Neuronal stem cell (in vitro differentiated cells): ENCODE measurements at regions not wholly inside any gene's neighbourhood (a gene's known extent, or its start where the extent isn't known, plus 50 kb on each side); places are given as distances from the start of the nearest gene placed in this dataset.
"Not testable (repeated sequence)": the region's sequence is repeated elsewhere in the genome, so short reads cannot be mapped to it uniquely, and the experiment has no call there.

ENCODE experiments used
- DNase-seq: peaks from one replicate; pipeline ENCODE4 v3.0.0-alpha.2; 2013; ENCODE audit warnings: low spot score
- H2AFZ ChIP-seq: one replicate; pipeline ENCODE4 v1.6.1; 2013; ENCODE audit warnings: mild to moderate bottlenecking, low read length, inconsistent platforms
- H2AK5ac ChIP-seq: 2 replicates; pipeline ENCODE4 v1.6.1; 2013; ENCODE audit warnings: low read depth, mild to moderate bottlenecking, inconsistent platforms, low read length, moderate library complexity, mixed read lengths
- H2BK120ac ChIP-seq: 2 replicates; pipeline ENCODE4 v1.6.1; 2013; ENCODE audit warnings: low read depth, mild to moderate bottlenecking, inconsistent platforms, low read length, moderate library complexity, mixed read lengths
- H2BK12ac ChIP-seq: one replicate; pipeline ENCODE4 v1.6.1; 2013; ENCODE audit warnings: low read length, inconsistent platforms
- H2BK15ac ChIP-seq: 2 replicates; pipeline ENCODE4 v1.6.1; 2013; ENCODE audit warnings: mild to moderate bottlenecking, low read length, inconsistent platforms, mixed read lengths
- H2BK5ac ChIP-seq: one replicate; pipeline ENCODE4 v1.6.1; 2013; ENCODE audit warnings: inconsistent platforms, mild to moderate bottlenecking, low read length, moderate library complexity
- H3K14ac ChIP-seq: one replicate; pipeline ENCODE4 v1.6.1; 2013; ENCODE audit warnings: low read length, inconsistent platforms
- H3K18ac ChIP-seq: 2 replicates; pipeline ENCODE4 v1.6.1; 2013; ENCODE audit warnings: low read length, inconsistent platforms
- H3K23ac ChIP-seq: 2 replicates; pipeline ENCODE4 v1.6.1; 2013; ENCODE audit warnings: low read depth, mild to moderate bottlenecking, mixed read lengths, low read length, inconsistent platforms; ENCODE audit not compliant: poor library complexity
- H3K27ac ChIP-seq: replicated peaks from 3 replicates; pipeline ENCODE4 v1.5.1; 2013; ENCODE audit warnings: low read length, inconsistent platforms
- H3K27me3 ChIP-seq, 3 experiments: 2 replicates each; pipeline ENCODE4 v1.6.1; 2013; ENCODE audit warnings: low read length in 3 of 3, mild to moderate bottlenecking in 2 of 3, inconsistent platforms in 1 of 3, low read depth in 1 of 3, mixed read lengths in 1 of 3, moderate library complexity in 1 of 3; ENCODE audit not compliant: control insufficient read depth in 3 of 3, insufficient read depth in 3 of 3
- H3K36me3 ChIP-seq, 2 donors: replicated peaks in 1 of 2; 2 replicates each; pipeline ENCODE4 v1.6.1; 2013; ENCODE audit warnings: low read length in 2 of 2; ENCODE audit not compliant: control insufficient read depth in 2 of 2, insufficient read depth in 2 of 2
- H3K4ac ChIP-seq: 2 replicates; pipeline ENCODE4 v1.6.1; 2013; ENCODE audit warnings: inconsistent platforms, mild to moderate bottlenecking, low read length, moderate library complexity
- H3K4me1 ChIP-seq, 2 donors: 1 replicate in 1 of 2; 2 replicates in 1 of 2; pipeline ENCODE4 v1.6.1; 2013; ENCODE audit warnings: low read length in 2 of 2, low read depth in 1 of 2; ENCODE audit not compliant: control insufficient read depth in 2 of 2, insufficient read depth in 1 of 2
- H3K4me2 ChIP-seq: one replicate; pipeline ENCODE4 v1.6.1; 2013; ENCODE audit warnings: mild to moderate bottlenecking, low read length, inconsistent platforms; ENCODE audit not compliant: insufficient read depth, poor library complexity, severe bottlenecking
- H3K4me3 ChIP-seq, 2 donors: 2 replicates each; pipeline ENCODE4 v1.5.1; 2013; ENCODE audit warnings: low read length in 2 of 2, mild to moderate bottlenecking in 2 of 2, inconsistent platforms in 1 of 2, moderate library complexity in 1 of 2
- H3K79me1 ChIP-seq: one replicate; pipeline ENCODE4 v1.6.1; 2013; ENCODE audit warnings: low read depth, mild to moderate bottlenecking, inconsistent platforms, low read length, moderate library complexity
- H3K9ac ChIP-seq: one replicate; pipeline ENCODE4 v1.6.1; 2013; ENCODE audit warnings: mild to moderate bottlenecking, low read depth, low read length, inconsistent platforms; ENCODE audit not compliant: poor library complexity
- H3K9me3 ChIP-seq, 2 donors: replicated peaks in 1 of 2; 2 replicates each; pipeline versions ENCODE3 to v1.6.1; 2013; ENCODE audit warnings: low read length in 2 of 2, mild to moderate bottlenecking in 2 of 2, inconsistent platforms in 1 of 2, low read depth in 1 of 2, mixed read lengths in 1 of 2, moderate library complexity in 1 of 2; ENCODE audit not compliant: control insufficient read depth in 2 of 2, insufficient read depth in 1 of 2
- H4K8ac ChIP-seq: one replicate; pipeline ENCODE4 v1.6.1; 2013; ENCODE audit warnings: low read depth, mild to moderate bottlenecking, inconsistent platforms, low read length, moderate library complexity
- H4K91ac ChIP-seq: one replicate; pipeline ENCODE4 v1.6.1; 2013; ENCODE audit warnings: low read length, low read depth, mild to moderate bottlenecking, inconsistent platforms; ENCODE audit not compliant: poor library complexity
- WGBS, 2 donors: extraction: QIAGEN DNeasy Blood & Tissue Kit; methylation state at CpG; one replicate each; pipeline ENCODE4 v1.1.7; 2013; ENCODE audit warnings: missing lambda C conversion rate in 2 of 2, mixed read lengths in 1 of 2; ENCODE audit not compliant: insufficient read length in 2 of 2, insufficient replicate concordance in 1 of 2; ENCODE audit errors: extremely low coverage in 2 of 2; 5-methylcytosine and 5-hydroxymethylcytosine counted together

DNA sequence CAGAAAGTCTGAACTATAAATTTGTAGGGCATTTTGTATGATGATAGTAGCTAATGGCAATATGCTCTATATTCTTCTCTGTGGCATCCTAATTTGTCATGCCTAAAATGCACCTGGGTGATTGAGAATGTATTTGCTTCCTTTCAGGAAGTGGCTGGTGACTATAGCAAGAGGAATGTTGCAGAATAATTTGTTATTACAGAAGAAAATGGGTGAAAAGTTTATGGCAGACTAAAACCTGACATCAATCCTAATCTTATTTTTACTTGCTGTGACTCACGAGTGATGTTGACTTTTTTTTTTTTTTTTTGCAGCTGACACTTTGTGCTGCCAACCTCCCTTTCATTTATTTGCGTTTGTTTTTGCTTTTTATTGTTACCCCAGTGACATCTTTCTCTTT, 141.1 kb downstream of the MSL3 start:
- no peak overlapping the region for H2BK5ac ChIP-seq
- H3K14ac ChIP-seq: no peak overlapping the region
- no peak overlapping the region for H4K91ac ChIP-seq
- H3K4ac ChIP-seq: no peak overlapping the region
- no peak overlapping the region for H3K9ac ChIP-seq
- H3K4me1 ChIP-seq: no peaks in the 10 kb centered on the region
- no peak overlapping the region for H3K4me3 ChIP-seq
- no peaks in the 10 kb centered on the region for H3K9me3 ChIP-seq
- H3K27me3 ChIP-seq: no peaks in the 10 kb centered on the region
- no peaks in the 10 kb centered on the region for H3K79me1 ChIP-seq
- H2AFZ ChIP-seq: no peak overlapping the region
- no peaks in the 10 kb centered on the region for H3K36me3 ChIP-seq
- H2BK120ac ChIP-seq: no peak overlapping the region
- H2BK12ac ChIP-seq: no peak overlapping the region
- no peak overlapping the region for H3K4me2 ChIP-seq
- WGBS, 2 donors: no CpG with 5 or more reads among the region's 2 CpGs
- H3K27ac ChIP-seq: no peak overlapping the region
- no peak overlapping the region for H2BK15ac ChIP-seq
- H3K18ac ChIP-seq: no peak overlapping the region
- H3K23ac ChIP-seq: no peak overlapping the region
- no peak overlapping the region for H2AK5ac ChIP-seq
- DNase-seq: no peak
- no peak overlapping the region for H4K8ac ChIP-seq

DNA sequence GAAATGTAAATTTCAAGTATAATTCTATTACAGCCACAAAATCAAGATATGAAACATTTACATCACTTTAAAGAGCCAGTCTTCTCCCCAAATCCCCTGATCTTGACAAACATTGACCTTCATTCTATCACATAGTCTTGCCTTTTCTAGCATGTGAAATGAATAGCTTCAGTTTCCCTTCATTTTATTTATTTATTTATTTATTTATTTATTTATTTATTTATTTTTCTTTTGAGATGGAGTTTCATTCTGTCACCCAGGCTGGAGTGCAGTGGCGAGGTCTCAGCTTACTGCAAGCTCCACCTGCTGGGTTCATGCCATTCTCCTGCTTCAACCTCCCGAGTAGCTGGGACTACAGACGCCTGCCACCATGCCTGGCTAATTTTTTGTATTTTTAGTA, 147.9 kb downstream of the MSL3 start:
- not testable (repeated sequence) for H2BK12ac ChIP-seq, H3K27me3 ChIP-seq, H3K4me3 ChIP-seq, H3K4me2 ChIP-seq, H4K91ac ChIP-seq, H2BK120ac ChIP-seq, H3K23ac ChIP-seq, H2BK5ac ChIP-seq, H3K9me3 ChIP-seq, H3K27ac ChIP-seq, H3K4ac ChIP-seq, H4K8ac ChIP-seq, H3K4me1 ChIP-seq, H3K79me1 ChIP-seq, H3K14ac ChIP-seq, H2AK5ac ChIP-seq, H2AFZ ChIP-seq, H2BK15ac ChIP-seq, H3K9ac ChIP-seq, H3K36me3 ChIP-seq, H3K18ac ChIP-seq, DNase-seq
- no CpG with 5 or more reads among the region's 3 CpGs for WGBS, 2 donors

- H3K27me3 ChIP-seq: no peaks in the 10 kb centered on the region
- DNase-seq: no peak
Observed at GRCh38 chrX:11908371-11908770, 150.3 kb downstream of the MSL3 start.

DNA sequence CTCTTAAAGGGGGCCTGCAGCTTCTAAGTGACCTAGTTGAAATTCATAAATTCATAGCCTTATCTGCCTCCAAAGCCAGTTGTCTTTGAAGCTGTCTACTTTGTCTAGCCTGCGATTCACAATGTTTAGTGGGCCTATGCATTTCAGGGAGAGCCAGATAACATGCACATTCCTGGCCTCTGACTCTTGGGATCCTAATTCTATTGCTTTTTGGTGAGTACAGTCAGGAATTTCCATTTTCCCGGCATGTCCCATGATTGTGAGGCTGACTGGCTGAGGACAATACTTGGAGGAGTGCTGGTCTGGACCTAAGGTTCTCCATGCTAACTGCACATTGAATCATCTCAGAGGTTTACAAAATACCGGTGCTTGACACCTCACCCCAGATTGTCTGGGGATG, 155.0 kb downstream of the MSL3 start:
- Histone ChIP-seq H2AFZ (no peak overlapping the region), H3K4me3 (no peak overlapping the region), H3K4me2 (no peak overlapping the region), H2BK5ac (no peak overlapping the region), H3K4ac (no peak overlapping the region), H3K18ac (no peak overlapping the region), H3K4me1 (no peaks in the 10 kb centered on the region), H2AK5ac (no peak overlapping the region), H3K9ac (no peak overlapping the region), H4K91ac (no peak overlapping the region), H3K23ac (no peak overlapping the region), H2BK12ac (no peak overlapping the region), H3K27ac (no peak overlapping the region), H3K79me1 (no peaks in the 10 kb centered on the region), H3K9me3 (no peaks in the 10 kb centered on the region), H3K27me3 (no peaks in the 10 kb centered on the region), H2BK120ac (no peak overlapping the region), H3K36me3 (no peaks in the 10 kb centered on the region), H3K14ac (no peak overlapping the region), H4K8ac (no peak overlapping the region), H2BK15ac (no peak overlapping the region)
- DNase-seq: no peak
- no CpG with 5 or more reads among the region's 3 CpGs for WGBS, 2 donors

More at GRCh38 chrX:11908371-11908770, 150.3 kb downstream of the MSL3 start:
- Histone ChIP-seq H3K79me1 (no peaks in the 10 kb centered on the region), H2BK12ac (no peak overlapping the region), H4K91ac (no peak overlapping the region), H2BK120ac (no peak overlapping the region), H3K27ac (no peak overlapping the region), H2BK5ac (no peak overlapping the region), H3K23ac (no peak overlapping the region), H3K4me1 (no peaks in the 10 kb centered on the region), H3K14ac (no peak overlapping the region), H3K9ac (no peak overlapping the region), H3K4me2 (no peak overlapping the region), H2BK15ac (no peak overlapping the region), H3K18ac (no peak overlapping the region), H3K9me3 (no peaks in the 10 kb centered on the region), H2AFZ (no peak overlapping the region), H3K4ac (no peak overlapping the region), H3K4me3 (no peak overlapping the region), H2AK5ac (no peak overlapping the region), H4K8ac (no peak overlapping the region), H3K36me3 (no peaks in the 10 kb centered on the region)
- WGBS, 2 donors: no CpG with 5 or more reads among the region's 2 CpGs
